ENCODE measurements at regions not wholly inside any gene's neighbourhood (a gene's known extent, or its start where the extent isn't known, plus 50 kb on each side); places are given as distances from the start of the nearest gene placed in this dataset.

GRCh38 chr6:165858586-165858985 lies 195.5 kb upstream of the PDE10A start:
- TF ChIP-seq CTCF (IDR thresholded peaks at IDR 0.05; ENCODE audit: low read length) (no peak), EZH2 (optimal IDR thresholded peaks at IDR 0.05; ENCODE audit: low read depth, low read length) (no peak), EZH2phosphoT487 (IDR thresholded peaks at IDR 0.05; ENCODE audit: low read length) (no peak)

Data from MM.1S (cell line).